Neural cell (in vitro differentiated cells): ENCODE measurements at regions not wholly inside any gene's neighbourhood (a gene's known extent, or its start where the extent isn't known, plus 50 kb on each side); places are given as distances from the start of the nearest gene placed in this dataset.

Source experiments
- CTCF ChIP-seq: fragments of 450-650 bp; IDR thresholded peaks from 2 replicates; pipeline ENCODE4 v1.5.1; 2014; ENCODE audit warnings: antibody characterized with exemption, mild to moderate bottlenecking, moderate library complexity; ENCODE audit not compliant: poor library complexity, severe bottlenecking
- EZH2 ChIP-seq: fragments of 200-600, 300-800 bp; shearing (Covaris generic), sonication (generic); IDR thresholded peaks from 2 replicates; pipeline ENCODE4 v1.6.1; 2014; ENCODE audit warnings: antibody characterized with exemption, low read length, borderline replicate concordance, mild to moderate bottlenecking; ENCODE audit not compliant: insufficient read depth, poor library complexity, severe bottlenecking
- TF ChIP-seq, protein P1 (sequence below): IDR thresholded peaks from 2 replicates; pipeline ENCODE4 v1.6.1; 2012; ENCODE audit warnings: borderline replicate concordance

DNA sequence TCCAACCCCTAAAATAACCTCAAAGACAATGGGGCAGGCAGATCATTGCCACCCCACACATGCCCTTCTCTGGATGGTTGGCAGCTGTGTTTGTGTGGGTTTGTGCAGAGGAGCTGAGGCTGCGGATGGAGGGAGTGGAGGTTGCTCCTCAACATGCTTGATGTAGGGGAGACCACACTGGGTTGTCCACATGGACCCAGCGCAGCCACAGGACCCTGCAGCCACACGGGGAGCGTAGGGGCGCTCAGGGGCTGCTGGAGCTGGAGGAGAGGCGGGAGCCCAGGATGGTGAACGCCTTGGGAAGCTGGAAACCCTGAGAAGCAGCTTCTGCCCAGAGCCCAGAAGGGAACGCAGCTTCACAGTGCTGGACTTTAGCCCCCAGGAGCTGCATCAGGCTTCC lies 56.3 kb upstream of the TMEM18 start:
- TF ChIP-seq CTCF (no peak), EZH2 (no peak)
- TF ChIP-seq, protein P1, sequence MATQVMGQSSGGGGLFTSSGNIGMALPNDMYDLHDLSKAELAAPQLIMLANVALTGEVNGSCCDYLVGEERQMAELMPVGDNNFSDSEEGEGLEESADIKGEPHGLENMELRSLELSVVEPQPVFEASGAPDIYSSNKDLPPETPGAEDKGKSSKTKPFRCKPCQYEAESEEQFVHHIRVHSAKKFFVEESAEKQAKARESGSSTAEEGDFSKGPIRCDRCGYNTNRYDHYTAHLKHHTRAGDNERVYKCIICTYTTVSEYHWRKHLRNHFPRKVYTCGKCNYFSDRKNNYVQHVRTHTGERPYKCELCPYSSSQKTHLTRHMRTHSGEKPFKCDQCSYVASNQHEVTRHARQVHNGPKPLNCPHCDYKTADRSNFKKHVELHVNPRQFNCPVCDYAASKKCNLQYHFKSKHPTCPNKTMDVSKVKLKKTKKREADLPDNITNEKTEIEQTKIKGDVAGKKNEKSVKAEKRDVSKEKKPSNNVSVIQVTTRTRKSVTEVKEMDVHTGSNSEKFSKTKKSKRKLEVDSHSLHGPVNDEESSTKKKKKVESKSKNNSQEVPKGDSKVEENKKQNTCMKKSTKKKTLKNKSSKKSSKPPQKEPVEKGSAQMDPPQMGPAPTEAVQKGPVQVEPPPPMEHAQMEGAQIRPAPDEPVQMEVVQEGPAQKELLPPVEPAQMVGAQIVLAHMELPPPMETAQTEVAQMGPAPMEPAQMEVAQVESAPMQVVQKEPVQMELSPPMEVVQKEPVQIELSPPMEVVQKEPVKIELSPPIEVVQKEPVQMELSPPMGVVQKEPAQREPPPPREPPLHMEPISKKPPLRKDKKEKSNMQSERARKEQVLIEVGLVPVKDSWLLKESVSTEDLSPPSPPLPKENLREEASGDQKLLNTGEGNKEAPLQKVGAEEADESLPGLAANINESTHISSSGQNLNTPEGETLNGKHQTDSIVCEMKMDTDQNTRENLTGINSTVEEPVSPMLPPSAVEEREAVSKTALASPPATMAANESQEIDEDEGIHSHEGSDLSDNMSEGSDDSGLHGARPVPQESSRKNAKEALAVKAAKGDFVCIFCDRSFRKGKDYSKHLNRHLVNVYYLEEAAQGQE: no peak
